ENCODE measurements at regions not wholly inside any gene's neighbourhood (a gene's known extent, or its start where the extent isn't known, plus 50 kb on each side); places are given as distances from the start of the nearest gene placed in this dataset.

- Histone ChIP-seq H2AFZ (ENCODE audit: low read depth, low read length) (no peak overlapping the region), H3K9ac (replicated peaks; ENCODE audit: extremely low read depth, insufficient read depth, low read length) (no peak overlapping the region), H3K27me3 (ENCODE audit: control insufficient read depth in 2 of 2, insufficient read depth in 2 of 2, low read length in 2 of 2) (no peaks in the 10 kb centered on the region), H3K4me1 (ENCODE audit: control insufficient read depth, extremely low read depth, insufficient read depth, low read length) (peaks cover 28% of the 10 kb centered on the region), H4K20me1 (replicated peaks; ENCODE audit: control insufficient read depth, extremely low read depth, insufficient read depth, low read length) (no peaks in the 10 kb centered on the region), H3K36me3 (ENCODE audit: control insufficient read depth in 2 of 2, extremely low read depth in 1 of 2, insufficient read depth in 2 of 2, low read length in 2 of 2) (no peaks in the 10 kb centered on the region), H3K27ac (ENCODE audit: insufficient read depth, low read depth, low read length) (no peak overlapping the region), H3K9me1 (replicated peaks; ENCODE audit: control insufficient read depth, extremely low read depth, insufficient read depth, low read length) (no peaks in the 10 kb centered on the region), H3K9me3 (replicated peaks; ENCODE audit: control insufficient read depth, insufficient read depth, low read length) (no peaks in the 10 kb centered on the region), H3K4me3 (replicated peaks in 1 of 3; ENCODE audit: insufficient read depth in 1 of 3, low read depth in 1 of 3, low read length in 3 of 3) (no peak overlapping the region), H3K79me2 (ENCODE audit: control insufficient read depth, insufficient read depth, low read length) (no peaks in the 10 kb centered on the region), H3K4me2 (ENCODE audit: insufficient read depth, low read length) (no peak overlapping the region)
- dilution Hi-C loops (cut with MboI; ENCODE audit: extremely low pct_ligation_motif_present, low sequenced_read_pairs), result loop anchor here (25.0 kb wide), 1 partner anchor 91 kb away; the partner anchor contains the start of gene MBNL2
- CTCF ChIA-PET, result interaction anchor here (0.6 to 2.7 kb wide), 2 partner anchors 11 to 20 kb away, joined by 3 to 9 read pairs; no protein-coding TSS in a partner anchor
- no TSS peak for BruUV-seq (replicated peaks)
- FAIRE-seq (no peak), DNase-seq (ENCODE audit: low read depth, low spot score) (no peak)
- intact Hi-C loops (cut with micrococcal nuclease), result no loop called here
- no peak for TF ChIP-seq MYC (IDR thresholded peaks at IDR 0.05; ENCODE audit: low read depth, low read length)
- no peak for TF ChIP-seq CTCF (IDR thresholded peaks at IDR 0.05; ENCODE audit: extremely low read depth in 1 of 2, insufficient read depth in 1 of 2, low read depth in 1 of 2, low read length in 2 of 2)
- TF ChIP-seq FOS (IDR thresholded peaks at IDR 0.05; ENCODE audit: borderline replicate concordance, insufficient read depth, low read length), result no peak
- POLR2A ChIA-PET, result no interaction called here
Observed at GRCh38 chr13:97120976-97121375, 101.2 kb upstream of the MBNL2 start.

GRCh38 chr13:97121894-97122293, 100.2 kb upstream of the MBNL2 start:
- Histone ChIP-seq H3K9me3 (replicated peaks; ENCODE audit: control insufficient read depth, insufficient read depth, low read length) (no peaks in the 10 kb centered on the region), H3K4me2 (ENCODE audit: insufficient read depth, low read length) (peak overlapping the region; percentile 28), H3K9ac (replicated peaks; ENCODE audit: extremely low read depth, insufficient read depth, low read length) (no peak overlapping the region), H3K4me1 (ENCODE audit: control insufficient read depth, extremely low read depth, insufficient read depth, low read length) (peaks cover 19% of the 10 kb centered on the region), H3K36me3 (ENCODE audit: control insufficient read depth in 2 of 2, extremely low read depth in 1 of 2, insufficient read depth in 2 of 2, low read length in 2 of 2) (no peaks in the 10 kb centered on the region), H4K20me1 (replicated peaks; ENCODE audit: control insufficient read depth, extremely low read depth, insufficient read depth, low read length) (no peaks in the 10 kb centered on the region), H3K27ac (ENCODE audit: insufficient read depth, low read depth, low read length) (no peak overlapping the region), H3K4me3 (replicated peaks in 1 of 3; ENCODE audit: insufficient read depth in 1 of 3, low read depth in 1 of 3, low read length in 3 of 3) (no peak overlapping the region), H2AFZ (ENCODE audit: low read depth, low read length) (no peak overlapping the region), H3K9me1 (replicated peaks; ENCODE audit: control insufficient read depth, extremely low read depth, insufficient read depth, low read length) (no peaks in the 10 kb centered on the region), H3K79me2 (ENCODE audit: control insufficient read depth, insufficient read depth, low read length) (no peaks in the 10 kb centered on the region), H3K27me3 (ENCODE audit: control insufficient read depth in 2 of 2, insufficient read depth in 2 of 2, low read length in 2 of 2) (no peaks in the 10 kb centered on the region)
- TF ChIP-seq POLR2A (IDR thresholded peaks at IDR 0.05; ENCODE audit: low read depth, low read length) (no peak), GATA2 (IDR thresholded peaks at IDR 0.05; ENCODE audit: insufficient read depth, insufficient read length, low read depth, low read length) (peak; percentile 53)
- FAIRE-seq (no peak), DNase-seq (ENCODE audit: low read depth, low spot score) (peak; percentile 23)
- BruUV-seq (replicated peaks), result no TSS peak
- CTCF ChIA-PET, result no interaction called here
- dilution Hi-C loops (cut with MboI; ENCODE audit: extremely low pct_ligation_motif_present, low sequenced_read_pairs), result loop anchor here (25.0 kb wide), 1 partner anchor 90 kb away; the partner anchor contains the start of gene MBNL2
- intact Hi-C loops (cut with micrococcal nuclease), result no loop called here
- POLR2A ChIA-PET, result no interaction called here

All from endothelial cell of umbilical vein (primary cell).